Endodermal cell (in vitro differentiated cells): ENCODE measurements at regions not wholly inside any gene's neighbourhood (a gene's known extent, or its start where the extent isn't known, plus 50 kb on each side); places are given as distances from the start of the nearest gene placed in this dataset.

Source experiments
- DNase-seq: peaks from one replicate; pipeline ENCODE4 v3.0.0-alpha.2; 2017
- H3K27ac ChIP-seq: 2 replicates; pipeline ENCODE4 v1.5.1; 2013; ENCODE audit warnings: mild to moderate bottlenecking, low read depth, low read length, moderate library complexity
- H3K27me3 ChIP-seq: 2 replicates; pipeline ENCODE4 v1.6.1; 2013; ENCODE audit warnings: mild to moderate bottlenecking, low read length, moderate library complexity; ENCODE audit not compliant: insufficient read depth, control insufficient read depth, poor library complexity, severe bottlenecking
- H3K36me3 ChIP-seq: 2 replicates; pipeline ENCODE4 v1.7.0; 2013; ENCODE audit warnings: mild to moderate bottlenecking, low read length, moderate library complexity; ENCODE audit not compliant: control insufficient read depth, insufficient read depth
- H3K4me1 ChIP-seq: one replicate; pipeline ENCODE4 v1.7.0; 2013; ENCODE audit warnings: low read length; ENCODE audit not compliant: control insufficient read depth, insufficient read depth
- H3K4me3 ChIP-seq: 2 replicates; pipeline ENCODE4 v1.5.1; 2013; ENCODE audit warnings: mild to moderate bottlenecking, low read length, moderate library complexity
- H3K9ac ChIP-seq: 2 replicates; pipeline ENCODE4 v1.6.1; 2013; ENCODE audit warnings: mild to moderate bottlenecking, low read length, moderate library complexity; ENCODE audit not compliant: poor library complexity, severe bottlenecking; ENCODE audit errors: extremely low read depth
- H3K9me3 ChIP-seq: 2 replicates; pipeline ENCODE4 v1.6.1; 2013; ENCODE audit warnings: mild to moderate bottlenecking, low read length, moderate library complexity; ENCODE audit not compliant: control insufficient read depth
- H3K27ac Mint-ChIP-seq: 2 replicates; pipeline ENCODE4 v1.8.0; 2020; ENCODE audit warnings: mixed read lengths
- H3K27me3 Mint-ChIP-seq: 2 replicates; pipeline ENCODE4 v1.8.0; 2021; ENCODE audit warnings: mild to moderate bottlenecking, mixed read lengths; ENCODE audit not compliant: insufficient read depth
- H3K36me3 Mint-ChIP-seq: 2 replicates; pipeline ENCODE4 v1.8.0; 2020; ENCODE audit warnings: low read depth, mixed read lengths
- H3K4me1 Mint-ChIP-seq: 2 replicates; pipeline ENCODE4 v1.8.0; 2020; ENCODE audit warnings: mixed read lengths
- H3K4me3 Mint-ChIP-seq: 2 replicates; pipeline ENCODE4 v1.8.0; 2020; ENCODE audit warnings: mild to moderate bottlenecking, moderate library complexity, mixed read lengths
- H3K9me3 Mint-ChIP-seq: 2 replicates; pipeline ENCODE4 v1.8.0; 2020; ENCODE audit warnings: mild to moderate bottlenecking, mixed read lengths
- CTCF ChIP-seq: fragments of 200-600 bp; sonication (generic); conservative IDR thresholded peaks from 2 replicates; pipeline ENCODE4 v1.5.0; 2021; ENCODE audit warnings: antibody characterized with exemption, mild to moderate bottlenecking
- WGBS, 2 experiments: methylation state at CpG; one replicate each; pipeline versions ENCODE4 v1.1.5 to v1.1.7; 2013; ENCODE audit warnings: missing lambda C conversion rate in 2 of 2, mixed read lengths in 1 of 2; ENCODE audit not compliant: insufficient coverage in 1 of 2, insufficient read length in 1 of 2; 5-methylcytosine and 5-hydroxymethylcytosine counted together

- no peak for TF ChIP-seq CTCF
- DNase-seq: no peak
- Histone ChIP-seq H3K27me3 (no peaks in the 10 kb centered on the region), H3K27ac (no peak overlapping the region), H3K4me3 (no peak overlapping the region), H3K9me3 (peaks cover 18% of the 10 kb centered on the region), H3K4me1 (peaks cover 8% of the 10 kb centered on the region), H3K9ac (no peak overlapping the region), H3K36me3 (peaks cover 28% of the 10 kb centered on the region)
- H3K36me3 Mint-ChIP-seq: peaks cover 43% of the 10 kb centered on the region
- no peak overlapping the region for H3K4me3 Mint-ChIP-seq
- peaks cover 5% of the 10 kb centered on the region for H3K9me3 Mint-ChIP-seq
- H3K27ac Mint-ChIP-seq: no peak overlapping the region
- H3K27me3 Mint-ChIP-seq: no peaks in the 10 kb centered on the region
- 93 to 100% methylated on average over 1 of the region's 1 CpG for WGBS, 2 experiments
- peaks cover 31% of the 10 kb centered on the region for H3K4me1 Mint-ChIP-seq
These were observed 91.7 kb upstream of the IL6 start for GRCh38 chr7:22635349-22635748.

GRCh38 chr7:22633954-22634474, 93.0 kb upstream of the IL6 start:
- peaks cover 41% of the 10 kb centered on the region for H3K4me1 Mint-ChIP-seq
- whole genome bisulfite sequencing, 2 experiments: 88 to 96% methylated on average over 3 of the region's 3 CpGs

GRCh38 chr7:22633286-22633953, 93.6 kb upstream of the IL6 start:
- Histone ChIP-seq H3K27ac (no peak overlapping the region), H3K9me3 (peaks cover 10% of the 10 kb centered on the region), H3K36me3 (peaks cover 47% of the 10 kb centered on the region), H3K9ac (no peak overlapping the region), H3K27me3 (no peaks in the 10 kb centered on the region), H3K4me3 (no peak overlapping the region), H3K4me1 (peaks cover 16% of the 10 kb centered on the region)
- no peaks in the 10 kb centered on the region for H3K27me3 Mint-ChIP-seq
- no peak overlapping the region for H3K4me3 Mint-ChIP-seq
- peaks cover 48% of the 10 kb centered on the region for H3K36me3 Mint-ChIP-seq
- DNase-seq: no peak
- no peak overlapping the region for H3K27ac Mint-ChIP-seq
- H3K4me1 Mint-ChIP-seq: peaks cover 43% of the 10 kb centered on the region
- no peak for TF ChIP-seq CTCF
- peaks cover 2% of the 10 kb centered on the region for H3K9me3 Mint-ChIP-seq
- 87% methylated on average over 2 of the region's 2 CpGs; no CpG with 5 or more reads in 1 of the 2 experiments for WGBS, 2 experiments

More at GRCh38 chr7:22633954-22634474, 93.0 kb upstream of the IL6 start:
- no peaks in the 10 kb centered on the region for H3K27me3 Mint-ChIP-seq
- Histone ChIP-seq H3K27me3 (no peaks in the 10 kb centered on the region), H3K36me3 (peaks cover 41% of the 10 kb centered on the region), H3K4me3 (no peak overlapping the region), H3K27ac (no peak overlapping the region), H3K9ac (no peak overlapping the region), H3K4me1 (peaks cover 16% of the 10 kb centered on the region), H3K9me3 (peaks cover 12% of the 10 kb centered on the region)
- no peak overlapping the region for H3K27ac Mint-ChIP-seq
- TF ChIP-seq CTCF: no peak
- peaks cover 2% of the 10 kb centered on the region for H3K9me3 Mint-ChIP-seq
- no peak overlapping the region for H3K4me3 Mint-ChIP-seq
- no peak for DNase-seq
- peaks cover 44% of the 10 kb centered on the region for H3K36me3 Mint-ChIP-seq
